MM.1S (cell line): ENCODE measurements at regions not wholly inside any gene's neighbourhood (a gene's known extent, or its start where the extent isn't known, plus 50 kb on each side); places are given as distances from the start of the nearest gene placed in this dataset.

Source experiments
- EZH2 ChIP-seq: fragments of 300-600 bp; sonication (generic); optimal IDR thresholded peaks from 2 replicates; pipeline ENCODE3; 2017; ENCODE audit warnings: low read depth, mild to moderate bottlenecking, antibody characterized with exemption, low read length, mixed read lengths
- EZH2phosphoT487 ChIP-seq: fragments of 300-600 bp; sonication (generic); IDR thresholded peaks from 2 replicates; pipeline ENCODE4 v1.6.1; 2018; ENCODE audit warnings: antibody characterized with exemption, low read length

GRCh38 chr12:108440736-108441135 is 74.3 kb upstream of the FICD start:
- TF ChIP-seq EZH2 (no peak), EZH2phosphoT487 (no peak)
